Mucosa of descending colon (tissue), 3 donors: ENCODE measurements at regions not wholly inside any gene's neighbourhood (a gene's known extent, or its start where the extent isn't known, plus 50 kb on each side); places are given as distances from the start of the nearest gene placed in this dataset.

Experiments used
- ATAC-seq: fragments of 200-7000 bp; cut with Tn5 transposase; one replicate; pipeline ENCODE4 v1.9.1; 2020; ENCODE audit warnings: mild to moderate bottlenecking, moderate library complexity
- DNase-seq, 3 donors: peaks; one replicate each; pipeline ENCODE4 v3.0.0-alpha.2; 2020
- H3K36me3 ChIP-seq: fragments of 200-600 bp; one replicate; pipeline ENCODE4 v1.8.0; 2021; ENCODE audit warnings: low read depth, mild to moderate bottlenecking
- H3K4me1 ChIP-seq: fragments of 200-600 bp; one replicate; pipeline ENCODE4 v1.8.0; 2021; ENCODE audit warnings: low read depth, mild to moderate bottlenecking
- H3K4me3 ChIP-seq: fragments of 200-600 bp; one replicate; pipeline ENCODE4 v1.8.0; 2021; ENCODE audit warnings: mild to moderate bottlenecking
- H3K9me3 ChIP-seq: fragments of 200-600 bp; one replicate; pipeline ENCODE4 v1.8.0; 2021; ENCODE audit warnings: mild to moderate bottlenecking
- intact Hi-C, 2 donors: fragments of 100-400 bp; cut with DNase I in 1 of 2; cut with micrococcal nuclease in 1 of 2; formaldehyde crosslinking; loops; one replicate each; pipeline versions ENCODE4 v1.11.0 to v1.11.1; 2022; cut with DNase I, micrococcal nuclease
- TF ChIP-seq, protein P1 (sequence below): fragments of 200-600 bp; IDR thresholded peaks from one replicate; pipeline ENCODE4 v1.8.0; 2022; ENCODE audit warnings: antibody characterized with exemption, mild to moderate bottlenecking
- donor health status: DM: no; HTN: no; CAD: no; lungs with moderate emphysema.
- donor health status: DM: no; HTN: no; CAD: no.
- donor health status: DM: no; HTN: yes; CAD: no.

DNA sequence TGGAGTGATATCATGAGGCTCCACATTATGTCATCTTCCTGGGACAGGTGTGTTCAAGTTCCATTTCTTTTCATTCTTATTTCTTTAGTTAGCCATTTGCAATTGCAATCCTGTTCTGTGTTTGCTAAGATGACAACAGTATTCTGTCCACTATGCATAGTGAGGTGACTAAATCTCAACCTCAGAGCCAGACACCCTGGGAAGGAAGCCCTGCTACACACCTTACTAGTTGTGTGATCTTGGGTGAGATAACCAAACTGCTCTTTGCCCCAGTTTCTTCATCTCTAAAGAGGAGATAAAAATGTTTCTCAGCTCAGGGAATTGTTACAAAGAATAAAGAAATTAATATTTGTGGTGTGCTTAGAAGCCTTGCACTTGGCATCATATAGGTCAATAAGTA, 215.1 kb upstream of the RPS23 start:
- Histone ChIP-seq H3K4me3 (no peak overlapping the region), H3K9me3 (no peaks in the 10 kb centered on the region), H3K4me1 (no peaks in the 10 kb centered on the region), H3K36me3 (no peaks in the 10 kb centered on the region)
- ATAC-seq (no peak), DNase-seq (no peak)
- TF ChIP-seq, protein P1, sequence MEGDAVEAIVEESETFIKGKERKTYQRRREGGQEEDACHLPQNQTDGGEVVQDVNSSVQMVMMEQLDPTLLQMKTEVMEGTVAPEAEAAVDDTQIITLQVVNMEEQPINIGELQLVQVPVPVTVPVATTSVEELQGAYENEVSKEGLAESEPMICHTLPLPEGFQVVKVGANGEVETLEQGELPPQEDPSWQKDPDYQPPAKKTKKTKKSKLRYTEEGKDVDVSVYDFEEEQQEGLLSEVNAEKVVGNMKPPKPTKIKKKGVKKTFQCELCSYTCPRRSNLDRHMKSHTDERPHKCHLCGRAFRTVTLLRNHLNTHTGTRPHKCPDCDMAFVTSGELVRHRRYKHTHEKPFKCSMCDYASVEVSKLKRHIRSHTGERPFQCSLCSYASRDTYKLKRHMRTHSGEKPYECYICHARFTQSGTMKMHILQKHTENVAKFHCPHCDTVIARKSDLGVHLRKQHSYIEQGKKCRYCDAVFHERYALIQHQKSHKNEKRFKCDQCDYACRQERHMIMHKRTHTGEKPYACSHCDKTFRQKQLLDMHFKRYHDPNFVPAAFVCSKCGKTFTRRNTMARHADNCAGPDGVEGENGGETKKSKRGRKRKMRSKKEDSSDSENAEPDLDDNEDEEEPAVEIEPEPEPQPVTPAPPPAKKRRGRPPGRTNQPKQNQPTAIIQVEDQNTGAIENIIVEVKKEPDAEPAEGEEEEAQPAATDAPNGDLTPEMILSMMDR, result no peak
- intact Hi-C loops, result no loop called here

GRCh38 chr5:82491397-82491796, 213.2 kb upstream of the RPS23 start:
- DNase-seq (no peak), ATAC-seq (no peak)
- intact Hi-C loops, result no loop called here
- no peaks in the 10 kb centered on the region for H3K4me1 ChIP-seq
- TF ChIP-seq, protein P1, result no peak
- no peaks in the 10 kb centered on the region for H3K9me3 ChIP-seq
- H3K4me3 ChIP-seq, result no peak overlapping the region
- no peaks in the 10 kb centered on the region for H3K36me3 ChIP-seq

DNA sequence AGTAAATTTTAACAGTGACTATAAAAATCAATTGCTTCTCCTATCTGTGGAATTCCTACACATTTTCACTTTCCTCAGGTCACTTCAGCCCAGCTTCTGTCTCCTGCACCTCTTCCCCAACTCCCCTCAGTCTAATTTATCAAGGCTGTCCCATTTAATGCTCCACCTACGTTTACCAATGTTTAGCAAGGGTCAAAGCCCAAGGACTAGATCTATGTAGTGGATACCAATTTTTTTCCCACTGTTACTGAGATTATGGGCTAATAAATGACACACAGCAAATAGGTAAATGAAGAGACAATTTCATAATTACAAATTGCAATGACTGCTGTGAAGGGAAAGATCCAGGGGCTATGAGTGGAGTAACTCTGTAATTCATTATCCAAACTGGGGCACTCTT, 211.5 kb upstream of the RPS23 start:
- H3K9me3 ChIP-seq, result no peaks in the 10 kb centered on the region
- H3K36me3 ChIP-seq, result no peaks in the 10 kb centered on the region
- H3K4me3 ChIP-seq, result no peak overlapping the region
- no peaks in the 10 kb centered on the region for H3K4me1 ChIP-seq
- TF ChIP-seq, protein P1, result no peak
- ATAC-seq (no peak), DNase-seq (no peak)
- intact Hi-C loops, result no loop called here

GRCh38 chr5:82487131-82487530, 209.0 kb upstream of the RPS23 start:
- Histone ChIP-seq H3K4me1 (no peaks in the 10 kb centered on the region), H3K4me3 (no peak overlapping the region), H3K36me3 (no peaks in the 10 kb centered on the region), H3K9me3 (no peaks in the 10 kb centered on the region)
- no peak for ATAC-seq
- TF ChIP-seq, protein P1, result no peak
- intact Hi-C loops, result no loop called here
- no peak for DNase-seq

DNA sequence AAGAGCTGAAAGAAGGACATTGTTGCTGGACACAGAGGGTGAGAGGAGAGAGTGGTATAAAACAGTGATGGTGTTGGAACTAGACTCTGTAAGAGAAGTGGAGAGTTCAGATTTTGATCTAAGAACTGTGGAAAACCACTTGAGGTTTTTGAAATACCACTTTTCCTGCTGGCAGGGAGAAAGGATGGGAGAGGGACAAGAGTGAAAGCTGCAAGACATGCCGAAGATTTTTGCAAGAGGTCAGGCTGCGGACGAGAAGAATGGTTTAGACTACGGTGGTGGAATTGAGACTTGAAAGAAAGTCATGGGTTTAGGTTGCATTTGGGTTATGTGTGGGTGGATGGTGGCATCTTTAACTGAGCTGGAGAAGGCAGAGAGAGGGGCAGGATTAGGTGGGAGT, 202.2 kb upstream of the RPS23 start:
- H3K4me3 ChIP-seq, result no peak overlapping the region
- ATAC-seq (no peak), DNase-seq (no peak)
- no peaks in the 10 kb centered on the region for H3K9me3 ChIP-seq
- intact Hi-C loops, result no loop called here
- H3K4me1 ChIP-seq, result no peaks in the 10 kb centered on the region
- H3K36me3 ChIP-seq, result no peaks in the 10 kb centered on the region
- TF ChIP-seq, protein P1, result no peak

DNA sequence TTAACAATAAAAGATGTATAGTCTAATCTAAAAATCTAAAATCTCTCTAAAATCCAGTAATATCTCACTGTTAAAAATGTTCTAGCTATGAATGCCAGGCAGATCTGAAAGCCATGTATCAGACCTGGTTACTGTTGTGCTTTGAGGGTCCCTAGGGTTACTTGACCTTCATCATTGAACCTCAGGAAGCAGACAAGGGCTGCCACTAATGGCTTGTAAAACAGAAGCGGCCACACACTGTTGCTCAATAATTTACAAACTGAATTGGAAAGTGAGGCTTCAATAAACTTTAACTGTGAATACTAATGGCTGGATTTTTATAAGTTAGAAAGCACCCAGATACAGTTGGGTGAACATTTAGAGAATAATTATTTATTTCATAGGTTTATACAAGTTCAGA, 198.0 kb upstream of the RPS23 start:
- Histone ChIP-seq H3K9me3 (no peaks in the 10 kb centered on the region), H3K4me1 (no peaks in the 10 kb centered on the region), H3K4me3 (no peak overlapping the region), H3K36me3 (no peaks in the 10 kb centered on the region)
- intact Hi-C loops, result no loop called here
- ATAC-seq (no peak), DNase-seq (no peak)
- TF ChIP-seq, protein P1, result no peak
